SK-N-SH treated with all-trans-retinoic acid at 6 μM for 48 hours (cell line): ENCODE measurements at regions not wholly inside any gene's neighbourhood (a gene's known extent, or its start where the extent isn't known, plus 50 kb on each side); places are given as distances from the start of the nearest gene placed in this dataset.

Experiments used
- OSR1 ChIP-seq: fragments of 250-450 bp; sonication (Bioruptor Pico); IDR thresholded peaks from 2 replicates; pipeline ENCODE4 v1.8.0; 2022; ENCODE audit warnings: moderate library complexity, mild to moderate bottlenecking, inconsistent platforms
- ZFP30 ChIP-seq: fragments of 450-650 bp; formaldehyde crosslinking; IDR thresholded peaks from 2 replicates; pipeline ENCODE4 v1.5.0; 2022; ENCODE audit warnings: mild to moderate bottlenecking, moderate library complexity
- TF ChIP-seq, protein P1 (sequence below): fragments of 250-450 bp; sonication (Bioruptor Pico); IDR thresholded peaks from 2 replicates; pipeline ENCODE4 v1.5.0; 2020; ENCODE audit warnings: mild to moderate bottlenecking, moderate library complexity

- TF ChIP-seq OSR1 (CRISPR knock-in tag) (no peak), ZFP30 (CRISPR knock-in tag) (no peak)
- TF ChIP-seq, protein P1, sequence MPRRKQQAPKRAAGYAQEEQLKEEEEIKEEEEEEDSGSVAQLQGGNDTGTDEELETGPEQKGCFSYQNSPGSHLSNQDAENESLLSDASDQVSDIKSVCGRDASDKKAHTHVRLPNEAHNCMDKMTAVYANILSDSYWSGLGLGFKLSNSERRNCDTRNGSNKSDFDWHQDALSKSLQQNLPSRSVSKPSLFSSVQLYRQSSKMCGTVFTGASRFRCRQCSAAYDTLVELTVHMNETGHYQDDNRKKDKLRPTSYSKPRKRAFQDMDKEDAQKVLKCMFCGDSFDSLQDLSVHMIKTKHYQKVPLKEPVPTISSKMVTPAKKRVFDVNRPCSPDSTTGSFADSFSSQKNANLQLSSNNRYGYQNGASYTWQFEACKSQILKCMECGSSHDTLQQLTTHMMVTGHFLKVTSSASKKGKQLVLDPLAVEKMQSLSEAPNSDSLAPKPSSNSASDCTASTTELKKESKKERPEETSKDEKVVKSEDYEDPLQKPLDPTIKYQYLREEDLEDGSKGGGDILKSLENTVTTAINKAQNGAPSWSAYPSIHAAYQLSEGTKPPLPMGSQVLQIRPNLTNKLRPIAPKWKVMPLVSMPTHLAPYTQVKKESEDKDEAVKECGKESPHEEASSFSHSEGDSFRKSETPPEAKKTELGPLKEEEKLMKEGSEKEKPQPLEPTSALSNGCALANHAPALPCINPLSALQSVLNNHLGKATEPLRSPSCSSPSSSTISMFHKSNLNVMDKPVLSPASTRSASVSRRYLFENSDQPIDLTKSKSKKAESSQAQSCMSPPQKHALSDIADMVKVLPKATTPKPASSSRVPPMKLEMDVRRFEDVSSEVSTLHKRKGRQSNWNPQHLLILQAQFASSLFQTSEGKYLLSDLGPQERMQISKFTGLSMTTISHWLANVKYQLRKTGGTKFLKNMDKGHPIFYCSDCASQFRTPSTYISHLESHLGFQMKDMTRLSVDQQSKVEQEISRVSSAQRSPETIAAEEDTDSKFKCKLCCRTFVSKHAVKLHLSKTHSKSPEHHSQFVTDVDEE (CRISPR knock-in tag) = no peak
Observed at GRCh38 chr18:25621144-25621543, 269.2 kb upstream of the ZNF521 start.
